ENCODE measurements at regions not wholly inside any gene's neighbourhood (a gene's known extent, or its start where the extent isn't known, plus 50 kb on each side); places are given as distances from the start of the nearest gene placed in this dataset.
"Not testable (repeated sequence)": the region's sequence is repeated elsewhere in the genome, so short reads cannot be mapped to it uniquely, and the experiment has no call there.

DNA sequence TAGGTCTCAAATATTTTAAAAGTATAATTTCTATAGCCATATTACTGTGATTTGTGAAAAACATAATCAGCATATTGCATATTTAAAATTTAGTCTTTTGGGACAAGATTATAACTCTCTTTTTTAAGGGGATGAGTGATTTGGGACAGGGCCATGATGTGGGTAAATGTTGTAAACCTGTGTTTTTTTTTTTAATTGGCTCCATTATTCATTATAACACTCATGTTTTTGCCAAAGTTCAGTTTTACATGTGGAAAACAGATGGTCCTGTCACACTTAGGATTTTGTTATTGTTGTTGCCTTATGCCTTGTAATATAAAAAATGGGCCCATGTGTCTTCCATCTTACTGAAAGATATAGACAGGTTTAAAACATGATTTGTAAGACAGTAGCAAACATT is 1413.5 kb upstream of the RAG2 start:
- no peak for DNase-seq

- no peak for DNase-seq
Observed at GRCh38 chr11:38009932-38010331, 1411.9 kb upstream of the RAG2 start.

DNA sequence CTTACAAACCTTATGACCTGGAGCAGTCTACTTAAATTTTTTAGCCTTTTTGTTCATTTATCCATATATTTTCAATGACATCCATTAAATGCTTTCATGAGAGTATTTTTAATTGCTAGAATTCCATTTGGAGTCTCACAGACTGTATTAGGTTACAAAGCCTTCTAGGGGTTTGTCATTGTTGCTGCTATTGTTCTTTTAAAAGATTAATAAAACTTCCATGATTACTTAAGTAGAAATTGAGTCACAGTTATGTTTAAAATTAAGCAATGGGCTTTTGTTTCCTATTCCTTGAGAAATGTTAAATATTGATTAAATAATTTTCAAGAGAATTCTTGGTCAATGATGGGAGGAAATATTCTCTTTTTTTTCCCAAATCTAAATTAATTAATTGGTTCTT is 1408.4 kb upstream of the RAG2 start:
- DNase-seq, result no peak

DNA sequence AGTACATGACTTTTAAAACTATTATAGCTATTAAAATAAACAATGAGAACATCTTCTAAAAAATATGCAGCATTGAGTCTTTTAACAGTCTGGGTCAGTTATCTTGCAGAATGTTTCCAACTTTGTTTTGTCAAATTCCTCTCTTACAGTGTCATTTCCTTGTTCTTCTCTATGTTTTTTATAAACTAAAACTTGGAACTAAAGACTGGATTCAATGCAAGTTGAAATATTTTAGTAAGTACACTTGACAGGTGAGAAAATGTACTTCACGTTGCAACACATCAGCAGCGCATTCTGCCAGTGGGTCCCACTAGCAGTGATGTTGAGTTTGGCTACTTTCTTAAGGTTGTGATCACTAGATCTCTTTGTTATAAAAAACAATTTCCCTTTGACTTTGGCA is 1407.6 kb upstream of the RAG2 start:
- DNase-seq, result peak in 1 of 2 donors; percentile 7

DNA sequence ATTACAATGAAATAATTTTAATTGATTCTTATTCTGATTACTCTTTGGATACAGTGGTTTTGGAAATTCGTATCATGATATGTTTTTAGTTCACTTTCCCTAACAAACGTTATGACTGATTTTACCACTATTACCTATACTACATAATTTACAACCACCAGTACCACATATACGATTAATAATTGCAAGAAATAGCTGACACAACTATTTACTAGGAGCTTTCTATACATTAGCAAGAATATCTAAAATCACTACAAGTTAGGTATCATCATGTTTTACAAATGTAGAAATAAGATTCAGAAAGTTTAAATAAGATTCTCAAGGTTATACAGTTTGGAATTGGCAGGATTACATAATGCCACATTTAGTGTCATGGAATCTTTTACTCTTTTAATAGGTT is 1401.1 kb upstream of the RAG2 start:
- DNase-seq, result no peak

DNA sequence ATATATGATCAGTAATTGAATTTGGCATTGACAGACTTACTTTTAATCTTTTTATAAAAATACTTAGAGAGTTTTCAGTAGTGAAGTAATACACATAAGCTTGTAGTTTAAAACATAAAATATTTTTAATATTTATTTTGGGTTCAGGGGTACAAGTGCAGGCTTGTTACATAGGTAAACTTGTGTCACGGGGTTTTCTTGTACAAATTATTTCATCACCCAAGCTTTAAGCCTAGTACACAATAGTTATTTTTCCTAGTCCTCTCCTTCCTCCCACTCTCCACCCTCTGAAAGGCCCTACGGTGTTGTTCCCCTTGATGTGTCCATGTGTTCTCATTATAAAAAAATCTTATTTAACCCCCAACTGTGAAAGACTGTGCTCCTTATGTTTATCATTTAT is 1397.8 kb upstream of the RAG2 start:
- DNase-seq, result no peak

- DNase-seq, result peak; percentile 76 to 81
Observed at GRCh38 chr11:37988031-37988430, 1390.0 kb upstream of the RAG2 start.

GRCh38 chr11:37984991-37985390 is 1387.0 kb upstream of the RAG2 start:
- no peak for DNase-seq

DNA sequence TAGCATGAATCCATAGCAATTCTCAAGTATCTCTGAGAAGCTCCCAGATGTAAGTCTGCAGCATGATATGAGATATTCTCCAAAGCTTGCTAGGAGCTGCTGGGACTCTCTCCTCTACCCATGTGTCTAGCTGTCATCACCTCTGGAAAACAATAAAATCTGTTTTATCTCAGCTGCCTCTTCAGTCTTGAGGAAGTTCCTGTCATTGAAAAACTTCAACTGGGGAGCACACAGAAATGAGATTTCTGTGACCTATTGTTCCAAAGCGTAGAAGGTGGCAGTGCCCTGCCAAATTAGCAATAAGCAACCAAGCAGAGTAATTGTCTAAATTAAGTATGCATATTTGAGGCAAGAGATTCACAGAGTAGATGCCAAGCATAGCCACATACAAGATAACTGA is 1380.6 kb upstream of the RAG2 start:
- no peak for DNase-seq

GRCh38 chr11:37973941-37974340 is 1375.9 kb upstream of the RAG2 start:
- DNase-seq, result no peak

DNA sequence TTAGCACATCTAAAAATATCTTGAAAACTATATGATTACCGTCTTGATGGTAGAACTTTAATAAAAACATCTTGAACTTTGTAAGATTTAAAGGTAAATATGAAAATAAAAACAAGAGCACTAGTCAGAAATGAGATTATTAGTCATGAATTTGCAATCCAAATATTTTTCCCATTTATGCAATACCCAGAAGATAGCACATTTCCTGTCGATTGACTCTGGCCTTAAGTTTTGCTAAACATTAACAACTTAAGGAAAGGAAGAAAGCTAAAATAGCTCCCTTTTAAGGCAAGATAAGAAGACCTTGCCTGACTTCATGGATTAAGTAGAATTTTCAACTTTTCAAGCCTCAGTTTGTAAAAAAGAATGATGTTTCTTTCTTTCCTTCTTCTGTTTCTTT is 1374.7 kb upstream of the RAG2 start:
- no peak for DNase-seq

GRCh38 chr11:37969336-37969735 is 1371.3 kb upstream of the RAG2 start:
- not testable (repeated sequence) for DNase-seq

- DNase-seq, result no peak
Observed at GRCh38 chr11:37968148-37968547, 1370.1 kb upstream of the RAG2 start.

- no peak for DNase-seq
Observed at GRCh38 chr11:37967635-37968034, 1369.6 kb upstream of the RAG2 start.

GRCh38 chr11:37963440-37963839 is 1365.4 kb upstream of the RAG2 start:
- DNase-seq, result no peak

DNA sequence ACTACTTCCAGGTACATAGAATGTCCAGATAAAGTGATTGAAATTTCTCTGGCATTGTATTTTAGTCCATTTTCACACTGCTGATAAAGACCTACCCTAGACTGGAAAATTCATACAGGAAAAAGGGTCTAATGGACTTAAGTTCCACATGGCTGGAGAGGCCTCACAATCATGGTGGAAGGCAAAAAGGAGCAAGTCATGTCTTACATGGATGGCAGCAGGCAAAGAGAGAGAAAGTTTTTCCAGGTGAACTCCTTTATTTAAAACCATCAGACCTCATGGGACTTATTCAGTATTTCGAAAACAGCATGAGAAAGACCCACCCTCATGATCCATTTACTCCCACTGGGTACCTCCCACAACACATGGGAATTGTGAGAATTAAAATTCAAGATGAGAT is 1359.7 kb upstream of the RAG2 start:
- no peak for DNase-seq

- DNase-seq, result no peak
Observed at GRCh38 chr11:37951996-37952395, 1354.0 kb upstream of the RAG2 start.

- DNase-seq, result no peak
Observed at GRCh38 chr11:37948258-37948657, 1350.2 kb upstream of the RAG2 start.

DNA sequence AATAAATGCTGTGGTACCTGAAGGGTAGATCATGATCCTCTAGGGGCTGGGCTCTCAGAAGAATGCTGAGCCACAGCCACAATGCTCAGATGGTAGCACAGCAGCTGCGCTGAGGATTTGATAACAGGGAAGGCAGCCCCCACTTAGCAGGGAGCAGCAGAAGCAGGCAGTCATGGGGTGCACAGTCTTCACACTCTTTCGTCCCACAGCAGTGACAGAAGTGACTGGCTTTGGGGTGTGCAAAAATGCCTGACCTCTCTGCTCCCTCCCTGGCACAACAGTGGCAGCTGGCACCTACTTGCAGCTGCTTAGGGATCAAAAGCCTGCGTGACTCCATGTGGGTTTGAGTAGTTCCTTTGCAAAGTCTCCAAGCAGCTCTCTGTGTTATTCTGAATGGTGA is 1349.8 kb upstream of the RAG2 start:
- DNase-seq, result no peak

- DNase-seq, result peak in 1 of 2 donors; percentile 13
Observed at GRCh38 chr11:37946155-37946766, 1348.2 kb upstream of the RAG2 start.

- no peak for DNase-seq
Observed at GRCh38 chr11:37942081-37942480, 1344.0 kb upstream of the RAG2 start.

DNA sequence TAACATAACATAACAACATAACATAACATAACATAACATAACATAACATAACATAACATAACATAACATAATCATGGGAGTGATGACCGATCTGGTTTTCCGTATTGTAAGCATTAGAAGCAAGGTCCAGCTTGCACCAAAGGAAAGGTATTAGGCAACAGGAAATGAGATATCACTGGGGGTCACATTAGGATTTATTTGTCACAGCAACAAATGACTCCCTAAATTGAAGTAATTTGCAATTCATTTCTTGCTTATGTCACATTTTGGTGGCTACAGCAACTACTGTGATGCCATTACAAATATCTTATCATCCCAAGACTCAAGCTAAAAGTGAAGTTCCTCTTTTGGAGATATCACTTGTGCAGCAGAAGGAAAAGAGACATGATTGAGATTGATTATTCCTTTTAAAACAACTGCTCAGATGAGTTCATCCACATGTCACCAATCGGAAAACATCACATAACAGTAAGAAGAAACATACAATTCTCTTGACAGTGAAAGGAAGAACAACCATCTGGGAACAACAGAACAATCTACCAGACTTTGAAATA is 1331.1 kb upstream of the RAG2 start:
- DNase-seq, result no peak

DNA sequence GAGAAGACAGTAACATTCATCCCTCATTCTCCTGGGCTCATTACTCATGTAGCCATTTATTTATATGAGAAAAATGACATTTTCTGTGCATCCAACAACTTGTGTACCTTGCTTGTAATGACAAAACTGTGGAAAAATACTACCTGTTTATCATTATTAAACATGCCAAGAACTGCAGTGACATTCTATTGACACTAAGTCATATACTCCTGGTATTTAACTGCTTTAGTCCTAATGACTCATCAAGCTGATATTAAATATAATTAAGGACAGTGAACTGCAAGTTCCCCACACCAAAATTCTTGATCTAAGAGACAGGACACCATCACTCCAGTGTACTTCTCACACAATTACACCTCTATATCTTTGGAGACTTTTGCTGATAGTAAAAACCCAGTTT is 1328.7 kb upstream of the RAG2 start:
- no peak for DNase-seq

DNA sequence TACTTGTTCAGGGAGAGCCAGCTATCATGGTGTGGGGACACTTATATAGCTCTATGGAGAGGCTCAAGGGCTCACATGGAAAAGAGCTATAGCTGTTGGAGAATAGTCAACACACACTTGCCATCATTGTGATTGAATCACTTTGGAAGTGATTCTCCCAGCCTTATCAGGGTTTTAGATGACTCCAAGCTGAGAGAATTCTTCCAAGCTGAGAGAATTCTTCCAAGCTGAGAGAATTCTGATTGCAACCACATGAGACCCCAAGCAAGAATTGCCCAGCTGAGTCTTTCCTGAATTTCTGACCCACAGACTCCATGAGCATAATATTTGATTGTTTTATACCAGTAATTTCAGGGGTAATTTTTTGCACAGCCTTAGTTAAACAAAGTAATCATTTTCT is 1318.3 kb upstream of the RAG2 start:
- no peak for DNase-seq
